Upper lobe of right lung (tissue), 1 donor: ENCODE measurements at regions not wholly inside any gene's neighbourhood (a gene's known extent, or its start where the extent isn't known, plus 50 kb on each side); places are given as distances from the start of the nearest gene placed in this dataset.

Experiments
- ATAC-seq: fragments of 200-7000 bp; cut with Tn5 transposase; one replicate; pipeline ENCODE4 v1.9.1; 2020; ENCODE audit warnings: mild to moderate bottlenecking, moderate library complexity
- DNase-seq: peaks from one replicate; pipeline ENCODE4 v3.0.0-alpha.2; 2020
- H3K27ac ChIP-seq: fragments of 200-600 bp; one replicate; pipeline ENCODE4 v1.8.0; 2022
- H3K27me3 ChIP-seq: fragments of 200-600 bp; one replicate; pipeline ENCODE4 v1.8.0; 2022; ENCODE audit warnings: mild to moderate bottlenecking
- H3K36me3 ChIP-seq: fragments of 200-600 bp; one replicate; pipeline ENCODE4 v1.8.0; 2022
- H3K4me1 ChIP-seq: fragments of 200-600 bp; one replicate; pipeline ENCODE4 v1.8.0; 2022
- H3K4me3 ChIP-seq: fragments of 200-600 bp; one replicate; pipeline ENCODE4 v1.8.0; 2022; ENCODE audit warnings: mild to moderate bottlenecking
- H3K9me3 ChIP-seq: fragments of 200-600 bp; one replicate; pipeline ENCODE4 v1.8.0; 2022
- intact Hi-C: fragments of 100-400 bp; cut with DNase I; formaldehyde crosslinking; loops from one replicate; pipeline ENCODE4 v1.11.0; 2022
- TF ChIP-seq, protein P1 (sequence below): fragments of 200-600 bp; IDR thresholded peaks from one replicate; pipeline ENCODE4 v1.8.0; 2022; ENCODE audit warnings: antibody characterized with exemption
- donor health status: DM: no; HTN: yes; CAD: no; lungs with severe emphysema.

DNA sequence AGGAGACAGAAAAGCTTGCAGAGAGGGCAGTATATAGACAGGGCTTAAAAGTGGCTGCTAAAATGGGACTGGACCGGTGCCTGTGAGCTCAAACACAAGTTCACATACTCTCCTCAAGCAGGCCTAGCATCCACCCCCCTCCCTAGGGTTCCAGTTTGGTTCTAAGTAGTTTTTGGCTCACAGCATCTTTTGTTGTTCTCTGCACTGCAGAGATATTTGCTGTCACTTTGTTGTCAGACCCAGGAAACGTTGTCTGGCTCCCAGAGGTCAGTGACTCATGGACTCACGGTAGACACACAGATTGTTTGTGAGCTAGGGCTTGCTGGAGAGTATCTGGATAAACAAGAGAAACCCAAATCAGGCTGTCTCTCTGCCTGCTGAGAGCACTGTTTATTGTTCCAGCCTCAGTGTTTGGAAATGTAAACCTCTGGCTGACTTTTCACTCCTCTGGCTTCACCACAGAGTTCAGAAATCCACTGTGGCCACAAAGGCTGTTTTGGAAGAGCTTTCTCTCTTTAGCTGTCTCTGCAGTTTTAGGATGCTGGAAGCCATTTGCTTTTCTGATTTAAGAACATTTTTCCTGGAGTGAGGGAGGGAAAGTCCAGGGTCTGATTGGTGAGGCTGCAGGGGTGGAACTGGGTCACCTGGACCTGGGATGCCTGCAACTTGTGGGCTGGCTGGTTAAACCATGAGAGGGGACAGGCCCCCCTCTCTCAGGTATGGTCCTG is 303.7 kb upstream of the PLET1 start:
- Histone ChIP-seq H3K27ac (no peak overlapping the region), H3K4me1 (no peaks in the 10 kb centered on the region), H3K36me3 (no peaks in the 10 kb centered on the region), H3K27me3 (no peaks in the 10 kb centered on the region), H3K9me3 (no peaks in the 10 kb centered on the region), H3K4me3 (no peak overlapping the region)
- TF ChIP-seq, protein P1, sequence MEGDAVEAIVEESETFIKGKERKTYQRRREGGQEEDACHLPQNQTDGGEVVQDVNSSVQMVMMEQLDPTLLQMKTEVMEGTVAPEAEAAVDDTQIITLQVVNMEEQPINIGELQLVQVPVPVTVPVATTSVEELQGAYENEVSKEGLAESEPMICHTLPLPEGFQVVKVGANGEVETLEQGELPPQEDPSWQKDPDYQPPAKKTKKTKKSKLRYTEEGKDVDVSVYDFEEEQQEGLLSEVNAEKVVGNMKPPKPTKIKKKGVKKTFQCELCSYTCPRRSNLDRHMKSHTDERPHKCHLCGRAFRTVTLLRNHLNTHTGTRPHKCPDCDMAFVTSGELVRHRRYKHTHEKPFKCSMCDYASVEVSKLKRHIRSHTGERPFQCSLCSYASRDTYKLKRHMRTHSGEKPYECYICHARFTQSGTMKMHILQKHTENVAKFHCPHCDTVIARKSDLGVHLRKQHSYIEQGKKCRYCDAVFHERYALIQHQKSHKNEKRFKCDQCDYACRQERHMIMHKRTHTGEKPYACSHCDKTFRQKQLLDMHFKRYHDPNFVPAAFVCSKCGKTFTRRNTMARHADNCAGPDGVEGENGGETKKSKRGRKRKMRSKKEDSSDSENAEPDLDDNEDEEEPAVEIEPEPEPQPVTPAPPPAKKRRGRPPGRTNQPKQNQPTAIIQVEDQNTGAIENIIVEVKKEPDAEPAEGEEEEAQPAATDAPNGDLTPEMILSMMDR: no peak
- intact Hi-C loops: no loop called here
- DNase-seq (no peak), ATAC-seq (no peak)

DNA sequence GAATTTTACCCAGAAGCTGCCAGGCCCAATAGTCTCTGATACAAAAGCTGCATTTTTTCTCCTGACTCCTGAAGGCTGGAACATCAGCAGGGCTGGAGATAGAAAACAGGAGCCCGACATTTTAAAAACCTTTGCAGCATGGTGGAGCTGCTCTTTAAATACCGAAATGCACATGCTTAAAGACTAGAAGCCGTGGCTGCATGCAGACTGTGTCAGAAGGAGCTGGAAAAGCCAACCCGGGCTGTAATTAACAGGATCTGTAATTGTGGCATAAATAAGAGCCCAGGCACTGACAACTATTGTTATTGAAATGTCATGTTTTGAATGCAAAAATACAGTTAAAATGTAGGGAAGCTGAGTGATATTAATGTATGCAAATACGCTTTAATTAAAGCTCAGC is 304.9 kb upstream of the PLET1 start:
- Histone ChIP-seq H3K4me3 (no peak overlapping the region), H3K27me3 (peaks cover 8% of the 10 kb centered on the region), H3K9me3 (no peaks in the 10 kb centered on the region), H3K4me1 (no peaks in the 10 kb centered on the region), H3K27ac (no peak overlapping the region), H3K36me3 (no peaks in the 10 kb centered on the region)
- ATAC-seq: no peak
- intact Hi-C loops: no loop called here
- no peak for DNase-seq
- TF ChIP-seq, protein P1: no peak

DNA sequence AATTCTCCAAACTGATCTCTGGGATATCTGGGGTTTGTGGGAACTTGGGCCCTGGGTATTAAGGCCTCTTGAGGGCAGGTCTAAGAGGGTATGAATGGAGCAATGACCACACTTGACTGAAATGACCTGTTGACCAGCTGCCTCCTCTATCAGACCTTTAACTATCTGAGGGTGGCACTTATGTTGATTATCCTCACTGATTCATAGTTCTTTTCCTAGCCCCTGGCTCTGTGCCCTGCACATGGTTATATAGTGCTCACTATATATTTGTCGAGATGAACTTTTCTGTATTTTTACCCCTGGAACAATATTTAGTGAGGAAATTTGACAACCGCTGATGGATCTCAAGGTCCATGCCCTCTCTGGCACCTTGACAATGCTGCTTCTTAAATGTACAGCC is 305.5 kb upstream of the PLET1 start:
- no peaks in the 10 kb centered on the region for H3K4me1 ChIP-seq
- H3K27me3 ChIP-seq: peaks cover 8% of the 10 kb centered on the region
- H3K9me3 ChIP-seq: no peaks in the 10 kb centered on the region
- H3K4me3 ChIP-seq: no peak overlapping the region
- TF ChIP-seq, protein P1: no peak
- no peak for ATAC-seq
- no peak for DNase-seq
- intact Hi-C loops: no loop called here
- no peak overlapping the region for H3K27ac ChIP-seq
- no peaks in the 10 kb centered on the region for H3K36me3 ChIP-seq

DNA sequence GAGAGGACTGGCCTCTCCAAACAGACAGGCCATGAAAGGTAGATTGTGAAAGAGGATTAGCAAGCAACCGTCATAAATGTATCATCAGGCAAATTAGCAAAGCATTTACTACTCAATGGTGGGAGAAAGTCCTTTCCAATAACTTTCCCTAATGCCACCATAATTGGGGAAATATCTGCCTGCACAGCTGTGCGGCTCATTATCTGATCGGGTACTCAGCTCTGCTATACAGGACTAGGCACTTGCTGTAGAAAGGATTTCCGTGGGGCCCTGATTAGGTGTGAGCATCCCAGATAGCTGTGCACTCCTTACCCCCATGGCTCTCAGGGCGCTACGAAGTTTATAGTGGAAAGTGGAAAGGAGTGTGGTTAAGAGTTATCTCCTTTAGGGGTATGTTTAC is 309.7 kb upstream of the PLET1 start:
- Histone ChIP-seq H3K9me3 (no peaks in the 10 kb centered on the region), H3K27me3 (peaks cover 8% of the 10 kb centered on the region), H3K36me3 (no peaks in the 10 kb centered on the region), H3K27ac (no peak overlapping the region), H3K4me3 (no peak overlapping the region), H3K4me1 (no peaks in the 10 kb centered on the region)
- DNase-seq (no peak), ATAC-seq (no peak)
- TF ChIP-seq, protein P1: no peak
- intact Hi-C loops: no loop called here

DNA sequence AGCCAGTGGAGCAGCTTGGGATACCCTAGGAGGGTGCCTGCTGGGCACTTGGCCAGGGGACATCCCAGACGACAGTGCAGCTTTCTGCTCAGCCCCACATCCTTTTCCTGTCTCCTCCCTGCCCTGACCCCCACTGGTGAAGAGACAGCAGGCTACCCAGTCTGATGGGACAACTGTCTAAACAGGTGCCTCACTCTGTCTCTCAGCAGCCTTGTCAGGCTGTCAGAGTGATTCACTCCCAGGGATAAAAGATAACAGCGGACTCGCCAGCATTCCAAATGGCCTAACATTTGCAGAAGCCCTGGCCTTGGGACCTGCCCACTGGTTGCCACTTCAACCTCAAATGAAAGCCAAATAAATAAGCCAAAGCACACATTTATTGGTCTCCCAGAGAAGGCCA is 318.6 kb upstream of the PLET1 start:
- Histone ChIP-seq H3K27ac (no peak overlapping the region), H3K4me1 (no peaks in the 10 kb centered on the region), H3K36me3 (no peaks in the 10 kb centered on the region), H3K27me3 (no peaks in the 10 kb centered on the region), H3K9me3 (no peaks in the 10 kb centered on the region), H3K4me3 (no peak overlapping the region)
- no peak for ATAC-seq
- DNase-seq: no peak
- TF ChIP-seq, protein P1: no peak
- intact Hi-C loops: no loop called here

DNA sequence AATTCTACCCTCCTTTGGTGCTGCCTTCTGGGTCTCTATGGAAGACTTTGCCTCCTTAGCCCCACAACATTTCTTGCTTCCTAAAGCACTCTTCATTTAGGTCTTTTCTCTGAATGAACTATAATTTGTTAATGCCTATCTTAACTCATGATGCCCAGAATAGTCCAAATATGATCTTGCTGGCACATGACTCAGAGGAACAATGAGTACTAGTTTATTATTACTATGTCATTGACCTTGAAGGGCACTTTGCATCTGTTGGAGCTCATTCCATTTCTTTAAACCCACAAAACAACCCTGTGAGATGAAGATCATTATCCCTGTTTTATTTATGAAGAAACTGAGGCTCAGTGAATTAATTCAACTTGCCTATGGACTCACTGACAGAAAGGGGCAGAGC is 320.2 kb upstream of the PLET1 start:
- intact Hi-C loops: no loop called here
- DNase-seq (no peak), ATAC-seq (no peak)
- H3K27ac ChIP-seq: no peak overlapping the region
- H3K36me3 ChIP-seq: no peaks in the 10 kb centered on the region
- no peaks in the 10 kb centered on the region for H3K9me3 ChIP-seq
- TF ChIP-seq, protein P1: no peak
- no peaks in the 10 kb centered on the region for H3K4me1 ChIP-seq
- no peaks in the 10 kb centered on the region for H3K27me3 ChIP-seq
- no peak overlapping the region for H3K4me3 ChIP-seq
